Thyroid gland (tissue), 4 donors: ENCODE measurements at regions not wholly inside any gene's neighbourhood (a gene's known extent, or its start where the extent isn't known, plus 50 kb on each side); places are given as distances from the start of the nearest gene placed in this dataset.

ENCODE experiments used
- DNase-seq, 2 donors: peaks; one replicate each; pipeline ENCODE4 v3.0.0-alpha.2; 2019
- H3K27ac ChIP-seq, 3 donors: fragments of 200-600 bp; sonication (generic); 1 replicate in 2 of 3; 2 replicates in 1 of 3; pipeline ENCODE4 v1.5.1; 2016 to 2019; ENCODE audit warnings: mild to moderate bottlenecking in 1 of 3, moderate library complexity in 1 of 3
- H3K27me3 ChIP-seq: fragments of 200-600 bp; sonication (generic); one replicate; pipeline ENCODE4 v1.5.1; 2019
- H3K36me3 ChIP-seq, 2 donors: fragments of 200-600 bp; sonication (generic); one replicate each; pipeline ENCODE4 v1.5.1; 2016 to 2019
- H3K4me1 ChIP-seq, 2 donors: fragments of 200-600 bp; sonication (generic); one replicate each; pipeline ENCODE4 v1.5.1; 2017 to 2019
- H3K4me3 ChIP-seq, 3 donors: fragments of 200-600 bp; sonication (generic); replicated peaks in 1 of 3; 1 replicate in 2 of 3; 2 replicates in 1 of 3; pipeline ENCODE4 v1.5.1; 2016; ENCODE audit warnings: mild to moderate bottlenecking in 1 of 3
- H3K9me3 ChIP-seq: fragments of 200-600 bp; sonication (generic); one replicate; pipeline ENCODE4 v1.5.1; 2017
- POLR2A ChIP-seq, 2 donors: fragments of 450-650 bp; IDR thresholded peaks; one replicate each; pipeline ENCODE4 v1.6.1; 2017; ENCODE audit warnings: antibody characterized with exemption in 2 of 2, mild to moderate bottlenecking in 2 of 2, moderate library complexity in 1 of 2
- whole genome bisulfite sequencing, 2 donors: methylation state at CpG; one replicate each; pipeline ENCODE4 v1.1.5; 2017; 5-methylcytosine and 5-hydroxymethylcytosine counted together
- intact Hi-C: fragments of 100-400 bp; cut with DNase I; formaldehyde crosslinking; loops from one replicate; pipeline ENCODE4 v1.15.1; 2023
- TF ChIP-seq, protein P1 (sequence below), 6 experiments: fragments of 200-600 bp in 3 of 6; fragments of 450-650 bp in 3 of 6; sonication (generic) in 3 of 6; IDR thresholded peaks; one replicate each; pipeline ENCODE4 v1.5.1; 2016 to 2019; ENCODE audit warnings: antibody characterized with exemption in 6 of 6, mild to moderate bottlenecking in 2 of 6, inconsistent platforms in 1 of 6, moderate library complexity in 1 of 6

DNA sequence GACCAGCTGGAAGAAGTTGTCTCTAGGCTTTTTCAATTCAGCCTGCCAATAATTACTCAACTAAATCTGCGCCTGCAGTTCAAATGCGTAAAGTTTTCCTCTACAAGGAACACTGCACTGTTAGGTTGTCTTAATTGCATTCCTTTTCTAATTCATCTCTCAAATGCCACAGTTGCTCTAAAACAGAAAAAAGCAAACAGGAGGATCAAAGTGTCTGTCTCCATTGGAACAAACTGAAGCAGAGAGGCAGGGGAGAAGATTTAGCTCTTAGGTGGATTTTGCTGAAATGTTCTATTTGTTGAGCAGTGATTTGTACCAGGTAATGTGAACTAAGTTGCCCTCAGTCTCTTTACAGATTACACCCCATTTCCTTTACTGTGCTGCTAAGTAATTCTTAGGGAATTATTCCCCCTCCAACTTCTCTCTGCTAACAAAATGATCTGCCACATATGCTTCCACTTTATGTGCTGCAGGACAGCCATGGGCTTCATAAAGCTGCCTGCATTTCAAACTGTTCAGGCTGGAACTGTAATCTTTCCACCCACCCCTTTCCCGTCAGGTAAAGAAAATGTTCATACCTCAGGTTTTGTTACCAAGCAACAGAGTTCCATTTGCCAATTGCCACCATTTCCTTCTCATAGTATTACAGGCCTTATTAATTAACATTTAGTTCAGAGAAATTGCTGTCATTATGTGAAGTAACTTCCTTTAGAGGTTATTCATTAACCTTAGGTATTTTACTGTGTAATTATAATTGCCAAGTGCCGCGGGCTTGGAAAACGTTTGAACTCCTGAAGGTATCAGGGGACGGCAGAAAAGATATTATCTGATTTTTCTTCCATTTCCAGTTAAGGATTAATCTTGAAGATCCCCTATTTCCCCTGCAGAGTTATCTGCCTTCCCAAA, 149.3 kb downstream of the SPRY1 start:
- intact Hi-C loops: no loop called here
- Histone ChIP-seq H3K4me3 (no peak overlapping the region), H3K36me3 (no peaks in the 10 kb centered on the region), H3K27me3 (no peaks in the 10 kb centered on the region), H3K27ac (no peak overlapping the region), H3K9me3 (no peaks in the 10 kb centered on the region), H3K4me1 (peaks cover 4 to 7% of the 10 kb centered on the region in 2 donors)
- DNase-seq: no peak
- WGBS, 2 donors: 67 to 70% methylated on average over 7 of the region's 7 CpGs
- TF ChIP-seq, protein P1, sequence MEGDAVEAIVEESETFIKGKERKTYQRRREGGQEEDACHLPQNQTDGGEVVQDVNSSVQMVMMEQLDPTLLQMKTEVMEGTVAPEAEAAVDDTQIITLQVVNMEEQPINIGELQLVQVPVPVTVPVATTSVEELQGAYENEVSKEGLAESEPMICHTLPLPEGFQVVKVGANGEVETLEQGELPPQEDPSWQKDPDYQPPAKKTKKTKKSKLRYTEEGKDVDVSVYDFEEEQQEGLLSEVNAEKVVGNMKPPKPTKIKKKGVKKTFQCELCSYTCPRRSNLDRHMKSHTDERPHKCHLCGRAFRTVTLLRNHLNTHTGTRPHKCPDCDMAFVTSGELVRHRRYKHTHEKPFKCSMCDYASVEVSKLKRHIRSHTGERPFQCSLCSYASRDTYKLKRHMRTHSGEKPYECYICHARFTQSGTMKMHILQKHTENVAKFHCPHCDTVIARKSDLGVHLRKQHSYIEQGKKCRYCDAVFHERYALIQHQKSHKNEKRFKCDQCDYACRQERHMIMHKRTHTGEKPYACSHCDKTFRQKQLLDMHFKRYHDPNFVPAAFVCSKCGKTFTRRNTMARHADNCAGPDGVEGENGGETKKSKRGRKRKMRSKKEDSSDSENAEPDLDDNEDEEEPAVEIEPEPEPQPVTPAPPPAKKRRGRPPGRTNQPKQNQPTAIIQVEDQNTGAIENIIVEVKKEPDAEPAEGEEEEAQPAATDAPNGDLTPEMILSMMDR (IDR thresholded peaks at IDR 0.05): no peak
- no peak for TF ChIP-seq POLR2A (IDR thresholded peaks at IDR 0.05)

- Histone ChIP-seq H3K4me1 (peaks cover 4 to 7% of the 10 kb centered on the region in 2 donors), H3K4me3 (no peak overlapping the region), H3K27me3 (no peaks in the 10 kb centered on the region), H3K36me3 (no peaks in the 10 kb centered on the region), H3K9me3 (no peaks in the 10 kb centered on the region), H3K27ac (peak overlapping the region in 1 of 3 donors; percentile 26)
- WGBS, 2 donors: 58 to 66% methylated on average over 9 of the region's 9 CpGs
- no peak for DNase-seq
- TF ChIP-seq, protein P1 (IDR thresholded peaks at IDR 0.05): no peak
- no peak for TF ChIP-seq POLR2A (IDR thresholded peaks at IDR 0.05)
- intact Hi-C loops: no loop called here
These were observed 150.0 kb downstream of the SPRY1 start for GRCh38 chr4:123546573-123547060.

DNA sequence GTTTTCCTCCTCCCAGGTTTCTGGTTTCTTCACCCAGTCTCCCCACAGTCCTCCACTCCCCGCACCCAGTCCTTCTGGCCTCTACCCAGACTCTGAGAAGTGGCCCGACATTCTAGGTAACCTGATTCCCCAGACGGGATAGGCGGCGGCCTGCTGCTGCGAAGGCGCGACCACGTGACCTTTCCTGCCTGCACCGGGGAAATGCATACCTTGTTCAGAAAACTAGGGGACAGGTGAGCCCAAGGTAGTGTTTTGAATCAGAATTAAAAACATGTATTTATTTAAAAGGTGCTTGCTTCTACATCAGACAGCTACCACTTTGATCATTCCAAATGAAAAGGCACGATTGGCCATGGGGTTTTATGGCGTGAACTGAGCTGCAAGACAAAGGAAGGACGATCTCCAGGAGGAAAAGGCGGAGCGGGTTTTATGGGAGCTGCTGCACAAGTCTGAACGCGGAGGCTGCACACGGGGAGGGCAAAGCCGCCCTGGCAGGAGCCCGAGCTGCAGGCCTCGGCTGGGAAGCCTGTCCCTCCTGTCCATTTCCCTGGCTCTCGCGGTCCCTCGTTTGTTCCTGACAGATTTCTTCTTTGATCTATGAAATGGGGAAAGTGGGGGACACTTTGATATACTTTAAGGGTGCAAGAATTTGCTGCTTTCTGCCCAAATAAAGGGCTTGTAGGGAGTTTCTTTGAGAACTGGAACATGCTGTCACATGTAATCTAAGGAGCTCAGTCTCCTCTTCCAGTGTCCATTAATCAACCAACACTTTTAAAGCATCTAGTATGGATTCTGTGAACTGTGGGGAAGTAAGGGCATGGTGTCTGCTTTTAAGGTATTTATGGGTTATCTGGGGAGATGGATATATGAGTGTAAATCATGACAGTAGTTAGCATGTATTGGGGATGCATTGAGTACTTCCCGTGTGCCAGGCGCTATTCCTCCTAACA, 150.9 kb downstream of the SPRY1 start:
- intact Hi-C loops: no loop called here
- H3K4me3 ChIP-seq: no peak overlapping the region

DNA sequence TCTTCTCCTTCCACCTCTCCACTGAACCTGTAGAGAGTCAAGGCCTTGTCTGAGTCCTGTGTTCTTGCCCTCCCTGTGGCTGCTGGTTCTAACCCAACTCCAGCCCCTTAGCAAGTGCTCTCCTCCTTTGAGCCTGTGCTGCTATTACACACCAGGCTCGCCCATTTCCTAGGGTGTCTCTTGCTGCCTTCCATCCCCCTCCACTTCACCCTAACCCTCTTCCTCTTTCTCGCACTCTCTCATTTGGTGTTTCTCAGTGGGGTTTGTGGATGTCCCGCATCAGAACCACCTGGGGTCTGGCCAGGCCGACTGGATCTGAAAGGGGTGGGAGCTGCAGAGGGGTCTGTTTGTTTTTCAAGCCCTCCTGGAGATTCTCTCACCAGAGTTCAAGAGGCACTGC, 156.7 kb downstream of the SPRY1 start:
- H3K4me3 ChIP-seq: no peak overlapping the region
- H3K9me3 ChIP-seq: no peaks in the 10 kb centered on the region
- H3K27ac ChIP-seq: no peak overlapping the region
- 83 to 89% methylated on average over 4 of the region's 4 CpGs for WGBS, 2 donors
- H3K4me1 ChIP-seq: peaks cover 19 to 27% of the 10 kb centered on the region in 2 donors
- H3K36me3 ChIP-seq: no peaks in the 10 kb centered on the region
- DNase-seq: no peak
- TF ChIP-seq, protein P1 (IDR thresholded peaks at IDR 0.05): no peak
- no peak for TF ChIP-seq POLR2A (IDR thresholded peaks at IDR 0.05)
- intact Hi-C loops: no loop called here
- no peaks in the 10 kb centered on the region for H3K27me3 ChIP-seq

More for the DNA sequence above, 150.9 kb downstream of the SPRY1 start:
- Histone ChIP-seq H3K27ac (peak overlapping the region in 1 of 3 donors; percentile 26), H3K27me3 (no peaks in the 10 kb centered on the region), H3K4me1 (peaks cover 4 to 7% of the 10 kb centered on the region in 2 donors), H3K9me3 (no peaks in the 10 kb centered on the region), H3K36me3 (no peaks in the 10 kb centered on the region)
- TF ChIP-seq, protein P1 (IDR thresholded peaks at IDR 0.05): no peak
- peak in 1 of 2 donors; percentile 27 for TF ChIP-seq POLR2A (IDR thresholded peaks at IDR 0.05)
- WGBS, 2 donors: 54 to 68% methylated on average over 26 of the region's 26 CpGs
- DNase-seq: peak; percentile 82 to 85
